ENCODE measurements at regions not wholly inside any gene's neighbourhood (a gene's known extent, or its start where the extent isn't known, plus 50 kb on each side); places are given as distances from the start of the nearest gene placed in this dataset.

DNA sequence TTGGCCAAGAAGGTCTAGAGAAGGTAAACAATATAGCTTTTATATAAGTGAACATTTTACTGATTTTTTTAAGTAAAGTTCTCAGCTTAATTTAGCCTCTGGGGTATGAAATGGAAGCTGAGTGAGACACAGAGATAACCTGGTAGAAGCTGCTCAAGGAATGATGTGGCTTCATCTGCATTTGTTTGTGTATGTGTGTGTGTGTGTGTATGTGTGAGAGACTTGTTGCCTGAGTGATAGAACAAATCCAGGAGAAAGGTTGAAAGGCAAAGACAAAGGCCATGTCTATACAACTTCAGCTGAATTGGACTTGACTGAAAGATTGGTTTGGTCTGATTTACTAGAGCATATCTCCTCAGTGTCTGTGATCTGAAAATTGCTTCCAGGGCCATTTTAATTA lies 63.6 kb downstream of the PCDH7 start:
- DNase-seq (ENCODE audit: low spot score): no peak

DNA sequence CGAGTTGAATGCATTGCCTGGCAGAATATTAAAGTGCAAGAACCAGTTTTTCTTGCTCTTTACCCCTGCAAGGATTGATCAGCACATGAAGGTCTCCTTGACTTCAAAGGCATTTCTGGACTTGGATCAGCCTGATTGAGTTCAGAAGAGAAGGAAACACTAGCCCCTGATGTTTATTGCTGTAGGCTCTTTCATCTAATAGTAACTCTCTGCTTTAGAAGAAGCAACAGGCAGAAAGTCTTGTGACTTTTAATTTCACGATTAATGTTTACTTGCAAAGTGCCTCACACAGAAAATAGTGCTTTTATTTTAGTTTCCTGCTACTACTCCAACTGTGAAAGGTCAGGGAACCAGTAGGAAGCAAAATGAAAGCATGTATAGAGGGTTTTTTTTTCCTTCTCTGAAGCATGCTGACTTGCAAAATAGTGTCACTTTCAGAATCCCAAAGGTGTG lies 69.1 kb downstream of the PCDH7 start:
- peak; percentile 4 for DNase-seq (ENCODE audit: low spot score)

DNA sequence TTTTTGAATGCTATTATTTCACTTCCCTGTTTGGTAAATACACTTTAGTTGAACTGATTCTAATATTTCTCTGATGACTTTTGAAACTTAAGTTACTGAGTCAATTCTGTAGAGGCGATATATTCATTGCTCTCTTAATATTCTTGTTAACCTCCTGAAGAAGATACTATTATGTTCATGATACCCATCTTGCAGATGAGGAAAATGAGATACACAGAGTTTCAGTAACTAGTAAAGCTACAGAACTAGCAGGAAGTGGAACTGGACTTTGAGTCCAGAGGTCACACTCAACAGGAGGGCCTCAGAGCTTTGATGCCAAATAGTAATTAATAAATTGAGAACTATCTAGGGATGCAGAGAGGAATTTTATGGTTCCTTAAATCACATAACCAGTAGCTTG lies 70.0 kb downstream of the PCDH7 start:
- DNase-seq (ENCODE audit: low spot score): no peak

DNA sequence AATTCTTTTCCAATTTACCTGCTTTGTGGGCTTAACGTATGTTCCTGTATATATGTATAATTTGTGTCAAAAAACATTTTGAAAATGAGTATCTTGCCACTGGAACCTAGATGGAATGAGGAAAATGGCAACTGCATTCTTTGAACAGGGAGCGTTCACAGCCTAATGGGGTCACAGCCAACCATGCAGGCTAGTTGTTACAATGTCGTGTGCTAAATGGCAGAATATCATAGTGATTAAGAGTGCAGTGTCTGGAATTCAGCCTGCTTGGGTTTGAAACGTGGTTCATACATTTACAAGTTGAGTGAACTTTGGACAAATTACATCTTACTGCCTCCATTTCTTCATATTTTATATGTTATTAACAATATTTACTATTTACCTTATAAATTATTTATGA lies 70.8 kb downstream of the PCDH7 start:
- no peak for DNase-seq (ENCODE audit: low spot score)

DNA sequence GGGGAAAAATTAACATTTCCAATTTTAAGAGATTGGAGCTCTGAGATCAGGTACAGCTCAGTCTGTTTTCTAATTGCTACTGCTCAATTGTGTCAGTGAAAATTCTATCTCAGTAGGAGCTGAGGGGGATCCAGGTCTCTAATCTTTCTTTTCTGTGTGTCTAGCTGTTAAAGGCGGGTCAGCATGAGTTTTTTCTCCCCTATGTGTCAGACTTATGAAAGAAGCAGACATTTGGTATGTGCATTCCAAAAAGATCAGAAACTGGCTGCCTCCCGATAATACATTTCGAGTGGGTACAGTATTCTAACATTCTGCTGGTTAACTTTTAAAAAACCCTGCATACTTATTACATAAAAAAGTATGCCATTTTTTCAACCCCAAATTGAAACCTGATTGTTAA lies 72.4 kb downstream of the PCDH7 start:
- no peak for DNase-seq (ENCODE audit: low spot score)

DNA sequence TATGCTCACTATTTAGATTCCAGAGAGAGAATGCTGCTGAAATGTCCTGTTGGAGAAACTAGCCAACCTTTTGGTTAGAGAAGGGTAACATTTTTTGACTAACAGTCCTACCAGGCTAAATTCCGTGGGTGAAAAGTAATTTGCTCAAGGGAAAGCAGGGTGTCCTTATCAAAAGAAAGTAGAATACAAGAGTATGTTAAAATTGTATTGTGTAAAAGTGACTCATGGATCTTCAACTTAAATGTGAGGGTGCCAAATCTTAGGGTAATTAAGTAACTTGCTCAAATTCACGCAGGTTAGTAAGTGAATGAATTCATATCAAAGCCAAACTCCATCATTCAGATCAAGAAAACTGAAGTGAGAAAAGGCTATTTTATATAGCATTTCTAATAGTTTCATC lies 81.7 kb downstream of the PCDH7 start:
- DNase-seq (ENCODE audit: low spot score): no peak

DNA sequence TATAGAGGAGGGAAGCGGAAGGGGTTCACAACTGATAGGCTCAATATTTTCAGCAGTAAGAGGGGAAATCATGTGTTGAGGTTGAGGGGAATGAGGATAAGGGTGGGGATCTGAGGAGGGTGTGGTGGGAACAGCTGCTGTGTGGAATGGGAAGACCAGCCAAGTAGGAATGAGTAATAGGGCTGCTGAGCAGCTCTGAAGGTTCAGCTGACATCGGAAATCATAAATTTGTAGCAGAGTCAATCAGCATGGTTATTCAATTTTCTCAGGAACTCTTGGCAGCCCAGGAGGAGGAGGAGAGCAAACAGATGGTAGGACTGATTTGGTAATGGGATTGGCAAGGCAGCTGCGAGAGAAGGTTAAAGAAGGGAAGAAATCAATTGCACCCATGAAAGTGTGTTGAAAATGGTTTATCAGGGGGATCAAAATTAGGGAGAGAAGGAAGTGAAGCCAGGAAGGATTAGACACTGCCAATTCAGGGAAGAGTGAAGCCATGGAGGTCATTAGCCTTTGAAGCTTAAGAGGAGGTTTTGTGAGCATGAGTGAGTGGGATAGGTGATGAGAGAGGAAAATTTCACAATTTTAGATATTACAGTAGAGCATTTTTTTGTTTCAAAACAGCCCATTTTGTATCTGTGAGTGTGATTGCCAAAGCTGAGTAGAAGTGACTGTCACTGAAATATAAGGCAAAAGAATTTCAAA lies 82.6 kb downstream of the PCDH7 start:
- no peak for DNase-seq (ENCODE audit: low spot score)

DNA sequence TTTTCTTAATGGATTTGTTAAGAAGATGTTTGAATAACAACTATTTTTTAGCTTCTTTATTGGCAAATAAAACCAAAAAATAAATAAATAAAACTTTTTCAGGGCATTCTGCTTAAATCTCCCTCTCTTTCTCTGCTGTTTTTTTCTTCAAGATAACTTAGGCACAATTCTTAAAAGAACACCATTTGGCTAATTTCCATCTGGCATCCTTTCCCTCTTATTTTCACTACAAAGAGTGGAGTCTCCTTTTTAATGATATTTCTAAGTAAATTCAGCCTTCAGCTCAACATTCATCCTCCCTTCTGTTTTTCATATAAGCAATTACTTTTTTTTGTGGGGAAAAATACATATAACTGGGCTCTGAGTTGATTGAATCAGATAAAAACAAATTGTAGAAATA lies 88.1 kb downstream of the PCDH7 start:
- DNase-seq (ENCODE audit: low spot score): no peak

DNA sequence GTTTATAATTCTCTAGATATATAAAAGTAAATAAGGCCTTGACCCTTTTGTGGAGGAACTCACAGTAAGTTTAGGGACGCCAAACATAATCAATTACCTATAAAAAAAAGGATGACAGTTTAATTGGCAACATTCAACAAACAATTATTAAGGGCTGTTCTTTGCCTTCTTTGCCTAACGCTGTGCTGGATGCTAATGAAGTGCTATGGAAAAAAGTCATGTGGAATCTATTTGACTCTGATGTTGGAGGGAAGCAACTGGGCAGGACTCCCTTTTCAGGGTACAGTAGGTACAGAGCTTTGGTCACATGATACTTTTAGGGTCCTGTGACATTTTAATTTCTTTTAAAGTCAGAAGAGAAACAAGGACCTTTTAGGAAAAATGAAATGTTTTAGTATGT lies 91.1 kb downstream of the PCDH7 start:
- DNase-seq (ENCODE audit: low spot score): no peak

DNA sequence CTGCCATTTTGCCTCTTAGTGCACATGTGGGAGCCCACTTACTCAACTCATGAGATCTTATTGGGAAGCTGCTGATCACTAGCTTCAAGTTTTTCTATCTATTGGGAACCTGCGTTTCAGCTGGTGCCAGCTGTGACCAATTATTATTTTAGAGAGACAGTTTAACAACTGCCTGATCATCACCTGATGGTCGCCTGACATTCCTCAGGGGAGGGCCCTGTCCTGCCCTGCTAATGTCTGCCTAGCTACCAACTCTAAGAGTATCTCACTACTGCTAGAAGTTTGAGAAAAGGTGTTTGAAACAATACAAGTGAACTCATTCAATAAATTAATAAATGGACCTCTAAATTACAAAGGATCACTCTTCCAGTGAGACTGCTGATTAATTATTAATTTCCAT lies 95.5 kb downstream of the PCDH7 start:
- DNase-seq (ENCODE audit: low spot score): no peak

DNA sequence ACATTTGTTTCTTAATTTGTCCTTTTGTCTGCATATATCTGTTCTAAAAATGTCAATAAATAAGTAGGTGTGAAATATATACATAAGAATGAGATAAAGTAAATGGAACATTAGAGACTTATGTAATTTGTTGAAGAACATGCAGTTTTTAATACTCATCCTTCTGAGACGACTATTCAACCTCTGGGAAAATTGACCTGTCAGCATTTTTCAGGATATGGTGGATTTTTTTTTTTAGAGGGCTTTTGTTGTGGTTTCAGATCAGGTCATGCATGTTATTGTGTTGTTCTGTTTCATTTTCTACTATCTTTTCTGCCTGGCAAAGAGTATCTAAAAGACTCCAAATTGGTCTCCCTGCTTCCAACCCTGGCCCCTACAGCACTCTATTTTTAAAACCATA lies 97.3 kb downstream of the PCDH7 start:
- DNase-seq (ENCODE audit: low spot score): no peak

DNA sequence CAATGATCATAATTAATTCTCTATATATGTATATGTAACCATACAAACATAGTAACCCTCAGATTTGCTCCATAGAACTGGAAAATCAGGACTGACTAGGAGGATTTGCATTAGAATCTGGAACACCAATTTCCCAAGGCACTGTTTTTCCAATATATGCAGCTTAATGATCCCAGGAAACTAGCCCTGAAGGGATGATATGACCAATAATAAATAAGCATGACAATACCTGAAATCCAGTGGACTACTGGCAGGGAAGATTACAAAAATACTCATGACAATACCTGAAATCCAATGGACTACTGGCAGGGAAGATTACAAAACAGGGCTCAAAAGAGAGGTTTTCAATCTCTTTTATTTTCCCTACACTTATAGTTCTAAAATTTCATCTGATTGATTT lies 98.4 kb downstream of the PCDH7 start:
- no peak for DNase-seq (ENCODE audit: low spot score)

DNA sequence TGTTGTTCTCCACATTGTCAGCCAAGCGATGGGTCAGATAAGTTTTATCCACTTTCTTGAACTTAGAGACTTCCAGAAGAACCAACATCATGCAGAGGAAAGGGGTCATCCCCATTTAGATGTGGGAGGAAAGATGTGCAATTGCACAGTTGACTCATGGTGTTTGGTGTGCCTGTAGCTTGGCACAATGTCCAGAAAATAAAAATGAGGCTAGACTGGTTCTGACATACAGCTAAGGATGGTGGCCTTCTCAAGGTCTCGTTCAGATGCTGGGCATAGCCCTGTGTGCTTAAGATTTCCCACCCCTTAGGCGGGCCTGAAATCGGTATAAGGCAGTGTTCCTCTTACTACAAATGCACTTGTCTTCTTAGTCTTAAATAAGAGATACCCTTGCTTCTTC lies 101.1 kb downstream of the PCDH7 start:
- DNase-seq (ENCODE audit: low spot score): no peak

DNA sequence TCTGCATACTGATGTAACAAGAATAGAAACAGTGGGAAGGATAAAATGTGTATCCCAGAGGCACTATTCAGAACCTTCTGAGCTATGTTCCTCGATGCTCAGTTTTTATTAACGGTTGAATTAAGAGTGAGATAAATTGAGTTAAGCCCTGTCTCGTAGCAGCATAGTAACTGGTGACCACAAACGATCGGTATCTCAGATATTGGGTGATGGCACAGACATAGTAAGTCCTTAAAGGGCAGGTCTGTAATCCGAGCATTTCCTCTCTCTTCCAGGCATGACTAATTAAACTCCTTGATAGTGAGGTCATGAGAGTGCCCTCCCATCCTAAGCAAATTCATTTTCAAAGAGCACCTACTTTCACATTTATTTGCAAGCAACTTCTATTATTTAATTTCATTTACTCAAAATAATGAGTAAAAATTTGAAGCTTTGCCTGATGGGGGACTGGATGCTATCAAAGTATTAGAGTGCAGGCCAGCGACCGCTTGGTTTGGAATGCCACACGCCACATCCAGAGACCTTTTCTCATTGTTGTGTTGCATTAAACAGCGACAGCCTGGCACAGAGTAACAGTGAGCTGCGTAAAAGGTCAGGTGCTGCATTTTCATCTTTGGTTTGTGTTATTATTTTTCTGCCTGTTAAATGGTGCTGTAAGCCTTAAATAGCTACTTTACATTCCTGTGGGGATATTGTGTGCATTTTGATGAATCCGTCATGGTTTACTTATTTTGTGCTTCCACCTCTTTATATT lies 101.9 kb downstream of the PCDH7 start:
- DNase-seq (ENCODE audit: low spot score): no peak

DNA sequence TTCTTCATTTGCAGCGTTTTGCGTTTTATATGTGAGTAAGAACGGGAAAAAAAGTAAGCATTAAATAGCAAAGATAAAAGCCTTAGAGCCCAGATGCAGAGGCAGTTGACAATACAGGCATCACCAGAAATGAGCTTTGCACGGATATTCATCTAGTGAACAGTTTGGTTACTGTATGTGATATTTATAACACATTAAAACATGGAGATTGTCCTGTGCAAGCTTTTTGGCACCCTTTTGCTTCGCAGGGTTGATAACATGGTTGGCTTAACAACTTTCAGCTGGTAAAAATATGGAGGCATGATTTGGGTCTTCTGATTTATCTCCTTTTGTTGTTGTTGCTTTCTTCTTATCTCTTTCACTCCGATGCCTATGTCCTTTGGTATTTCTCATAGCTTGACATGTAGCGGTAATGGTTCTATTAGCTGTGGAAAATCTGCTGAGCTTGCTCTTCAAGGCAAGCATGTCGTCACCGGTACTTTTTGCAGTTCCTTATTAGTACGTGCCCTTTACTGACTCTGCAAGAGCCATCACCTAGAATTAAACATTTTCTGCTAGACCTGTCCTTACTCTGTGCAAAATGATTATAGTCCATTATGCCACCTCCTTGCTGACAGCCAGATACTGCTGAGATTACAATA lies 102.9 kb downstream of the PCDH7 start:
- no peak for DNase-seq (ENCODE audit: low spot score)

DNA sequence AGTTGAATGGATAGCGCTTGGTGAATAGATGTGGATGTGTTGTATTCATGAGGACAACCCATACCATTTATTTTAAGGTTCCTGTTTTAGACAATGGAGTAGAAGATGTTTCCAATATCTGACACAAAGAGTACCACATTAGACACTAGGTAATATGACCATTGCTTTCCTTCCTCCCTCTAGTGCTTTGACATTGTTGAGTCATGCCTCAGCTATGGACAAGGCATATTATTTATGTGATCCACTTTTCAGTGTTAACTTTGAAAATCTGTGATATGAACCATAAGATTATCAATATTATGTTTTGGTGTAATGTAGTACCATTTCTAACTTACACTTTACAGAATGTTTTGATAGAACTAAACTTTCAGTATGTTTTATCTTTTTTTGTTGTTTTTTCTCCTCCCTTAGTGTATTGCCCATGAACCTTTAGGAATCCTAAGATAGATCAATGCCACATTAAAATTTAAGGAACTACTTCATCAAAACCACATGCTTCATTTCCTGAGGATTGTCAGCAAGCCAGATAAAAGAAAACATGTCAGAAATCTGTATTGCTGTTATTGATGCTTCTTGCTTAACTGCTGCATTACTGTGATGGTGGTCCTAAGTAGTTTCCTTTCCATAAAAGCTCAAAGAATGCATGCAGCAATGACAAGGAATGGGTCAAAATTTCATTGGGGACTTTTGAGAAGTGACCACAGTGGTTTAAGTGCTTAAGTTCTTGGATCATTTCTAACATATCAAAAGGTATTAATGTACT lies 105.0 kb downstream of the PCDH7 start:
- DNase-seq (ENCODE audit: low spot score): no peak

DNA sequence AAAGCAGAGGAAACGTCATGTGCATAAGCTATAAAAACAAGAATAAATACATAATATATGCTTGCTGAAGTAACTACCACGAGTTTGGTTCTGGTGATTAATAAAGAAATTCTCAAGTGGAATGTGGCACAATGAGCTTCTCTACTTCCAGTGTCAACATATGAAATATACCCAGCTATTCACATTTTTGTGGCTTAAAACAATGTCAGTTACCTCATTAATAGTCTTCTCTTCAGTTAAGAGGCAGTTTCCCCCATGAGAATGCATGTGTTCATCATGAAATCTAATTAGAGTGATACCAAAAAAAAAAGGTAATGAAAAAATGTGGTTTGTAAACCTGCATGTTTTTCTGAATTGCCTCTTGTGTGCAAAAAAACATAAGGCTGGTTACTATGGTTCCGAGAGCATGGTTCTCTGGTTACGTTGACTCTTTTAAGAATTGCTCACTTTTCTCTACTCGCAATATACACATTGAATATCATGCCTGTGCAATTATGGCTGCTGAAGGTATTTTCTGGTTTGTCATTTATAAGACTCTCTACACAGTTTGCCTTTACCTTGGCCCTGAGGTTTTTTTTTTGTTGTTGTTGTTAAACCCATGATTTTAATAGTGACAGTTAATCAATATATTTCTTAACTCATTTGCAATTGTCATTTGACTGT lies 108.2 kb downstream of the PCDH7 start:
- no peak for DNase-seq (ENCODE audit: low spot score)

DNA sequence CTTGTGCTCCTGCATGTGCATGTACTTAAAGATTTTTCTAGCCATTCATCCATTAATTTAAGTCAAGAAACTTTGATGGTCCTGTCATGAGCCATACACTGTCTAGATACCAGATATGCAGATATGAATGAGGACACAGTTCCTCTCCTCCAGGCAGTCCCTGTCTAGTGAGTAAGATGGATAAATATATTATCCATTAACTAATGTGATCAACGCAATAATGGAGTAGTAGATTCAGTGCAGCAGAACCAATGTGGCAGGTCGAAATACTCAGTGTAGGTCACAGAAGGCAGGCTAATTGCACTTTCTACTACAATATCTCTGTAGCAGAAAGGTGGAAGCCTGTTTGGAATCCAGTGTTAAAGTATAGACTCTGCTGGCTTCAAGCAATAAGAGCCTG lies 112.5 kb downstream of the PCDH7 start:
- DNase-seq (ENCODE audit: low spot score): no peak

DNA sequence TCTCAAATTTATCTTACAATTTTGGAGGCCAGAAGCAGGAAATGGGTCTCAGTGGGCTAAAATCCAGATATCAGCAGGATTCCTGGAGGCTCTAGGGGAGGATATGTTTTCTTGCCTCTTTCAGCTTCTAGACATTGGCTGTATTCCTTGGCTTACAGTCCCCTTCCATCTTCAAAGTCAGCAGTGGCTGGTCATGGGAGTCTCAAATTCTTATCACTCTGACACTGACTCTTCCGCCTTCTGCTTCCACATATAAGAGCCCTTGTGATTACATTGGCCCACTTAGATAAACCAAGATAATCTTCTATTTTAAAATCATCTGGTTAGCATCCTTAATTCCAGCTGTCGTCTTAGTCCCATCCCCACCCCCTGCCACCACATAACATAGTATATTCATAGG lies 113.0 kb downstream of the PCDH7 start:
- DNase-seq (ENCODE audit: low spot score): no peak

DNA sequence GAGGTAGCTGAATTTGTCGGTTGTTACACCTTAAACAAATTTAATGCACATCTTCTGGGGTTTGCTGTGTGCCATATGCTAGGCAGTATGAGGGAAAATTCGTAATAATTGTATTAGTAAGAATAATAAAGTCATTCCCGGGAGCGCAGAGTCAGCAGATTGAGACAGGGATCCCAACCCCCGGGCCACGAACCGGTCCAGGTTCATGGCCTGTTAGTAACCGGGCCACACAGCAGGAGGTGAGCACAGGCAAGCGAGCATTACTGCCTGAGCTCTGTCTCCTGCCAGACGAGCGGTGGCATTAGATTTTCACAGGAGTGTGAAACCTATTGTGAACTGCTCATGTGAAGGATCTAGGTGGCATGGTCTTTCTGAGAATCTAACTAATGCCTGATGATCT lies 114.9 kb downstream of the PCDH7 start:
- no peak for DNase-seq (ENCODE audit: low spot score)

DNA sequence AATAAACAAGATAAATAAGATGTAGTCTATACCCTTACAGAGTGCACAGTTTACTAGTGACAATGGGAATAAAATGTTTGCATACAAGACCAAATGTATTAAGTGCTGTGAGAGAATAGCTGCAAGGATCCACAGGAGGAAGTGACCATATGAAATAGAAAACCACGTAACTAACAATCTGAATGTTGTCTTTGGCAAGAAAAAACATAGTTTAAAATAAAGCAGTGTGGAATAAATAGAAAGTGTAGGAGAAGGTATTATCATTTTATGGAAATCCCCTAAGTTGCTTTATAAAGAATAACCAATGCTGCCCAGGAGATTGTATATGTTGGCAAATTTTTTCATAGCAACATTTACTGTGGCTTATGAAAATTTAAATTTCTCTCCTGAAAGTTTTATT lies 116.1 kb downstream of the PCDH7 start:
- no peak for DNase-seq (ENCODE audit: low spot score)

DNA sequence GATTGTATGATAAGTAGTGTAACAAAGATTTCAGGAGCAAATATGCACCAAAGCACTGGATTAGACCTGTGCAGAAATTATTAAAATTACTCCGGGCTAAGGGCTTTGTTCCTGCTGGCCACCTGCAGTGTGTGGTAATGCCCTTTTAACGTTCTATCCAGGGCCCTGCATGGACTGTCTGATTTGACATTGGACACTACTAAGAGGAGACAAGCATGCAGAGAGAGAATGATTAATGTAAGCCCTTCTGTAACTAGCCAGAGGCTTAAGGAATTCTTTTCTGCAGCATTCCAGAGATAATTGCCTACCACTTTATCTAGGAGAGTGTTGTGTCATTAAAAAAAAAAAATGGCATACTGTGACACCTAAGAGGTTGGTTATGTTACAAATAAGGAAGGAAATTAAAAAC lies 117.0 kb downstream of the PCDH7 start:
- DNase-seq (ENCODE audit: low spot score): no peak
